ENCODE measurements at regions not wholly inside any gene's neighbourhood (a gene's known extent, or its start where the extent isn't known, plus 50 kb on each side); places are given as distances from the start of the nearest gene placed in this dataset.
"Not testable (repeated sequence)": the region's sequence is repeated elsewhere in the genome, so short reads cannot be mapped to it uniquely, and the experiment has no call there.

- Mint-ChIP-seq H3K36me3 (ENCODE audit: low read depth) (no peaks in the 10 kb centered on the region), H3K4me3 (no peak overlapping the region), H3K4me1 (no peaks in the 10 kb centered on the region), H3K9me3 (ENCODE audit: low read depth) (peaks cover 14% of the 10 kb centered on the region), H3K27me3 (peaks cover 11% of the 10 kb centered on the region), H3K27ac (no peak overlapping the region)
- CTCF ChIA-PET, result no interaction called here
- POLR2A ChIA-PET, result no interaction called here
- no peak for ATAC-seq
- intact Hi-C loops (cut with DNase I, micrococcal nuclease), result no loop called here
- no peak for DNase-seq
Measured at GRCh38 chr16:88309174-88309907, 73.4 kb upstream of the ZNF469 start.

GRCh38 chr16:88309908-88310265 lies 72.9 kb upstream of the ZNF469 start:
- H3K4me3 Mint-ChIP-seq, result no peak overlapping the region
- POLR2A ChIA-PET, result no interaction called here
- DNase-seq (peak; percentile 29), ATAC-seq (no peak)
- no peaks in the 10 kb centered on the region for H3K36me3 Mint-ChIP-seq (ENCODE audit: low read depth)
- H3K27ac Mint-ChIP-seq, result no peak overlapping the region
- H3K9me3 Mint-ChIP-seq (ENCODE audit: low read depth), result peaks cover 14% of the 10 kb centered on the region
- H3K4me1 Mint-ChIP-seq, result no peaks in the 10 kb centered on the region
- intact Hi-C loops (cut with DNase I, micrococcal nuclease), result no loop called here
- CTCF ChIA-PET, result no interaction called here
- H3K27me3 Mint-ChIP-seq, result peaks cover 11% of the 10 kb centered on the region

- CTCF ChIA-PET, result interaction anchor here (0.7 kb wide), 1 partner anchor 271 kb away, joined by 3 read pairs; no protein-coding TSS in a partner anchor
- Mint-ChIP-seq H3K27me3 (peaks cover 9% of the 10 kb centered on the region), H3K4me1 (no peaks in the 10 kb centered on the region), H3K36me3 (ENCODE audit: low read depth) (no peaks in the 10 kb centered on the region), H3K27ac (no peak overlapping the region), H3K9me3 (ENCODE audit: low read depth) (peaks cover 9% of the 10 kb centered on the region), H3K4me3 (no peak overlapping the region)
- DNase-seq (no peak), ATAC-seq (no peak)
- POLR2A ChIA-PET, result no interaction called here
- intact Hi-C loops (cut with DNase I, micrococcal nuclease), result no loop called here
Measured at GRCh38 chr16:88310796-88311605, 71.8 kb upstream of the ZNF469 start.

- H3K27ac Mint-ChIP-seq; CTCF ChIA-PET; H3K27me3 Mint-ChIP-seq; H3K36me3 Mint-ChIP-seq (ENCODE audit: low read depth); H3K4me1 Mint-ChIP-seq; ATAC-seq; DNase-seq; H3K4me3 Mint-ChIP-seq; POLR2A ChIA-PET; intact Hi-C loops (cut with DNase I, micrococcal nuclease); H3K9me3 Mint-ChIP-seq (ENCODE audit: low read depth): not testable (repeated sequence)
Measured at GRCh38 chr16:88311860-88312259, 70.9 kb upstream of the ZNF469 start.

GRCh38 chr16:88312732-88313131 lies 70.0 kb upstream of the ZNF469 start:
- DNase-seq, result no peak
- no peak overlapping the region for H3K27ac Mint-ChIP-seq
- ChIA-PET POLR2A (no interaction called here), CTCF (no interaction called here)
- H3K36me3 Mint-ChIP-seq (ENCODE audit: low read depth), result no peaks in the 10 kb centered on the region
- no peak overlapping the region for H3K4me3 Mint-ChIP-seq
- H3K27me3 Mint-ChIP-seq, result peaks cover 12% of the 10 kb centered on the region
- H3K4me1 Mint-ChIP-seq, result no peaks in the 10 kb centered on the region
- peaks cover 9% of the 10 kb centered on the region for H3K9me3 Mint-ChIP-seq (ENCODE audit: low read depth)
- no peak for ATAC-seq
- intact Hi-C loops (cut with DNase I, micrococcal nuclease), result no loop called here

GRCh38 chr16:88314991-88315542 lies 67.7 kb upstream of the ZNF469 start:
- DNase-seq, result no peak
- Mint-ChIP-seq H3K27ac (no peak overlapping the region), H3K4me1 (no peaks in the 10 kb centered on the region), H3K27me3 (peaks cover 11% of the 10 kb centered on the region), H3K9me3 (ENCODE audit: low read depth) (peaks cover 9% of the 10 kb centered on the region), H3K4me3 (no peak overlapping the region), H3K36me3 (ENCODE audit: low read depth) (no peaks in the 10 kb centered on the region)
- ATAC-seq, result no peak
- ChIA-PET CTCF (no interaction called here), POLR2A (no interaction called here)
- intact Hi-C loops (cut with DNase I, micrococcal nuclease), result no loop called here

GRCh38 chr16:88315543-88316105 lies 67.1 kb upstream of the ZNF469 start:
- ATAC-seq (no peak), DNase-seq (no peak)
- H3K27me3 Mint-ChIP-seq, result peaks cover 11% of the 10 kb centered on the region
- no peaks in the 10 kb centered on the region for H3K36me3 Mint-ChIP-seq (ENCODE audit: low read depth)
- ChIA-PET CTCF (no interaction called here), POLR2A (no interaction called here)
- H3K4me1 Mint-ChIP-seq, result no peaks in the 10 kb centered on the region
- peaks cover 9% of the 10 kb centered on the region for H3K9me3 Mint-ChIP-seq (ENCODE audit: low read depth)
- intact Hi-C loops (cut with DNase I, micrococcal nuclease), result no loop called here
- H3K27ac Mint-ChIP-seq, result no peak overlapping the region
- no peak overlapping the region for H3K4me3 Mint-ChIP-seq

GRCh38 chr16:88316151-88316550 lies 66.6 kb upstream of the ZNF469 start:
- DNase-seq (no peak), ATAC-seq (no peak)
- CTCF ChIA-PET, result no interaction called here
- Mint-ChIP-seq H3K36me3 (ENCODE audit: low read depth) (no peaks in the 10 kb centered on the region), H3K4me3 (no peak overlapping the region), H3K27ac (no peak overlapping the region), H3K4me1 (no peaks in the 10 kb centered on the region), H3K27me3 (peaks cover 8% of the 10 kb centered on the region), H3K9me3 (ENCODE audit: low read depth) (peaks cover 9% of the 10 kb centered on the region)
- intact Hi-C loops (cut with DNase I, micrococcal nuclease), result no loop called here
- POLR2A ChIA-PET, result no interaction called here

- Mint-ChIP-seq H3K27me3 (peaks cover 8% of the 10 kb centered on the region), H3K4me1 (no peaks in the 10 kb centered on the region), H3K27ac (no peak overlapping the region), H3K36me3 (ENCODE audit: low read depth) (no peaks in the 10 kb centered on the region), H3K4me3 (no peak overlapping the region), H3K9me3 (ENCODE audit: low read depth) (peaks cover 5% of the 10 kb centered on the region)
- no peak for DNase-seq
- CTCF ChIA-PET, result no interaction called here
- ATAC-seq, result no peak
- intact Hi-C loops (cut with DNase I, micrococcal nuclease), result no loop called here
- POLR2A ChIA-PET, result no interaction called here
Measured at GRCh38 chr16:88316941-88317612, 65.7 kb upstream of the ZNF469 start.

- H3K27ac Mint-ChIP-seq, result no peak overlapping the region
- peaks cover under 1% of the 10 kb centered on the region for H3K9me3 Mint-ChIP-seq (ENCODE audit: low read depth)
- H3K4me3 Mint-ChIP-seq, result no peak overlapping the region
- ChIA-PET CTCF (no interaction called here), POLR2A (no interaction called here)
- DNase-seq (no peak), ATAC-seq (no peak)
- intact Hi-C loops (cut with DNase I, micrococcal nuclease), result no loop called here
- no peaks in the 10 kb centered on the region for H3K4me1 Mint-ChIP-seq
- peaks cover 5% of the 10 kb centered on the region for H3K27me3 Mint-ChIP-seq
- no peaks in the 10 kb centered on the region for H3K36me3 Mint-ChIP-seq (ENCODE audit: low read depth)
Measured at GRCh38 chr16:88317613-88317965, 65.2 kb upstream of the ZNF469 start.

- Mint-ChIP-seq H3K27me3 (peaks cover 4% of the 10 kb centered on the region), H3K4me3 (no peak overlapping the region), H3K27ac (no peak overlapping the region), H3K36me3 (ENCODE audit: low read depth) (no peaks in the 10 kb centered on the region), H3K9me3 (ENCODE audit: low read depth) (no peaks in the 10 kb centered on the region), H3K4me1 (no peaks in the 10 kb centered on the region)
- ChIA-PET POLR2A (no interaction called here), CTCF (no interaction called here)
- intact Hi-C loops (cut with DNase I, micrococcal nuclease), result no loop called here
- DNase-seq (no peak), ATAC-seq (no peak)
Measured at GRCh38 chr16:88318051-88318450, 64.7 kb upstream of the ZNF469 start.

- no peaks in the 10 kb centered on the region for H3K9me3 Mint-ChIP-seq (ENCODE audit: low read depth)
- ATAC-seq (no peak), DNase-seq (no peak)
- CTCF ChIA-PET, result no interaction called here
- H3K4me3 Mint-ChIP-seq, result no peak overlapping the region
- intact Hi-C loops (cut with DNase I, micrococcal nuclease), result no loop called here
- no peaks in the 10 kb centered on the region for H3K4me1 Mint-ChIP-seq
- H3K36me3 Mint-ChIP-seq (ENCODE audit: low read depth), result no peaks in the 10 kb centered on the region
- peaks cover 4% of the 10 kb centered on the region for H3K27me3 Mint-ChIP-seq
- POLR2A ChIA-PET, result no interaction called here
- no peak overlapping the region for H3K27ac Mint-ChIP-seq
Measured at GRCh38 chr16:88318521-88318920, 64.2 kb upstream of the ZNF469 start.

Measured in activated CD4-positive, alpha-beta T cell treated with anti-CD3 and anti-CD28 coated beads for 36 hours (primary cell).